Activated effector memory CD4-positive, alpha-beta T cell treated with Interleukin-2 at 50 U/mL for 16 hours (primary cell): ENCODE measurements at regions not wholly inside any gene's neighbourhood (a gene's known extent, or its start where the extent isn't known, plus 50 kb on each side); places are given as distances from the start of the nearest gene placed in this dataset.
"Not testable (repeated sequence)": the region's sequence is repeated elsewhere in the genome, so short reads cannot be mapped to it uniquely, and the experiment has no call there.

Source experiments
- DNase-seq: peaks from one replicate; pipeline ENCODE4 v3.0.0-alpha.2; 2020

DNA sequence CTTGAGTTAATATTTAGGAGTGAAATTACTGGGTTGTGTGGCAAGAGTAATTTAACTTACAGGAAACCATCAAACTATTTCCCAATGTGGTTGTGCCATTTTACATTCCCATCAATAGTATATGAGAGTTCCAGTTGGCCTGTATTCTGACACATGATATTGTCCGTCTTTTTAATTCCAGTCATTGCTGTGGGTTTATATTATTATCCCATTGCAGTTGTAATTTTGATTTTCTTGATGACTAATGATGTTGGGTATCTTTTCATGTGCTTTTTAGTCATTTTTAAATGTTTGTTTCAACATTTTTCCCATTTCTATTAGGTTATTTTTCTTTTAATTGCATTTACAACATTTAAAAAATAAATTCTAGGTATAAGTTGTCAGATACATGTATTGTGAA is 614.0 kb downstream of the UTRN start:
- no peak for DNase-seq

DNA sequence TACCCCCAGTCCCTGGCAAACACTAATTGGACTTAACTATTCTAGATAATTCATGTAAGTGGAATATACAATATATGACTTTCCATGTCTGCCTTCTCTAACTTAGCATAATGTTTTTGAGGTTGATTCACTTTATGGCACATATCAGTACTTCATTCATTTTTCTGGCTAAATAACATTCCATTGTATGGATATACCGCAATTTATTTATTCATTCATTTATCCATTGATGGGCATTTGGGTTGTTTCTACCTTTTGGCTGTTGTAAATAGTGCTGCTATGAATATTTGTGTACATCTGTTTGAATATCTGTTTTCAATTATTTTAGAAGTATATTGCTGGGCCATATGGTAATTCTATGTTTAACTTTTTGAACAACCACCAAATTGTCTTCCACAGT is 616.3 kb downstream of the UTRN start:
- no peak for DNase-seq

DNA sequence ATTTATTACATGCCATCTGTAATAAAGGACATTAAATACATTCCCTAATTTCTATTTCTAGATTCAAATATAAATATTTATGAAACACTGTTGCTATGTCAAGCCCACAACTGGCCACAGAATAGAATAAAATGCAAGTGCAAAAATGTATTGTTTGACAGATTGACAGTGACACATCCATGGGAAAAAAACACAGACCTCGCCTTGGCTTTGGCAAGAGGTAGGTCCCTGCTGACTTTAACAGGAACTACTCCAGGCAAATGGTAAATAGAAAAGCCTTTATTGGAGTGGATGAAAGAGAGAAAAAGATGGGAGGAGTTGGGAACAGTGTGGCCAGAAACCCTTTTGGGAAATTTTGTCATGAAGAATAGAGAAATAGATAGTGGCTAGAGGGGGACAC is 622.9 kb downstream of the UTRN start:
- DNase-seq = no peak

DNA sequence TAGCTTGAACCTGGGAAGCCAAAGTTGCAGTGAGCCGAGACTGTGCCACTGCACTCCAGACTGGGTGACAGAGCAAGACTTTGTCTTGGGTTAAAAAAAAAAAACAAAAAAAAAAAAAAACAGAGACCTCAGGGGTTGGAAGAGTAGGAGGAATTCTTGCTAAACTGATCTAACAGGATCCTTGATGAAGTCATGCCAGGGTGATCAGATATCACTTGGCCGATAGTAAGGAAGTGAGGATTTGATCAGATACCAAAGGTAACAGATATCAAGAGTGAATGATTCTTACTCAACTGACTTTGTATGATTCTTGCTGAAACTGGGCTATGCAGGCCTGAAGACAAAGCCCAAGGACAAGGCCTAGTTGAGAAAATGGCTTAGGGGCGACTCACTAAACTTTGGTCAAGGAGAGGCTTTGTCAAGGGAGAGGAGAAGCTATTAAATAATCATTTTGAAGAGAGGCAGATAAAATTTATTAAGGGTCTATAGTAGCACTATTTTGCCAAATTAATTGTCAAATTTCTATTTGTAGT is 624.7 kb downstream of the UTRN start:
- no peak for DNase-seq

DNA sequence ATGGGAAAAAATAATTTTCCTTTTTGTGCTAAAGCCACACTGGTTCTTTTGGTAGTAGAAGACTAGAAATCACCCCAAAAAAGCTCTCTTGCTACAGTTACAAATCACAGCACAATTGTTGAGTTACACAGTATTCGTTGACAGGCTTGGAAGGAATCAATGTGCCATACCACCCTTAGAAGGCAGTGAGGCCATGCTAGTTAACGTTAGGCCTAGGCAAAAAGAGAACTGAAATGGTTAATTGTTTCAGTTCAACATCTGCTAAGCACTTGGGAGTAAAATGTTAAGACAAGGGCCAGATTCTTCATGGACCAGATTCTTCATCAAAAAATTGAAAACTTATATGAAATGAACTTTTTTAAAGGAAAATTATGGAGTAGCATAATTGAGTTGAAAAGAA is 626.2 kb downstream of the UTRN start:
- no peak for DNase-seq

DNA sequence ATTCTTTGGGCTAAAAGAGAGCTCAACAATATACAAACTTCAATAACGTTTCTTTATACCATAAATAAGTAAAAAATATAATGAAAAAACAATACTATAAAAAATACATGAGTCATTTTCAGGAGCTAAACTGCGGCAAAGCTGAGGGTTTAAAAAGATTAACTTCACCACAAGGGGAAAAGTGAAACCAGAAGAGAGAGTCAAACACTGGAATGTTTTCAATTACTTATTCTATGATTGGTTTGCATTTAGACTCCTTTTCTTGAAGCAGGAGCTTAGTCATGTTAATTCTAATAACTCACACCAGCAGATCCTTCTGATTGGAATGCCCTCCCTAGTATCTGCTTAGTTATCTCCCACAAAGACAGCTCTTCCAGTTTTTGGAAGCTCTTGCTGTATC is 627.3 kb downstream of the UTRN start:
- DNase-seq = no peak

DNA sequence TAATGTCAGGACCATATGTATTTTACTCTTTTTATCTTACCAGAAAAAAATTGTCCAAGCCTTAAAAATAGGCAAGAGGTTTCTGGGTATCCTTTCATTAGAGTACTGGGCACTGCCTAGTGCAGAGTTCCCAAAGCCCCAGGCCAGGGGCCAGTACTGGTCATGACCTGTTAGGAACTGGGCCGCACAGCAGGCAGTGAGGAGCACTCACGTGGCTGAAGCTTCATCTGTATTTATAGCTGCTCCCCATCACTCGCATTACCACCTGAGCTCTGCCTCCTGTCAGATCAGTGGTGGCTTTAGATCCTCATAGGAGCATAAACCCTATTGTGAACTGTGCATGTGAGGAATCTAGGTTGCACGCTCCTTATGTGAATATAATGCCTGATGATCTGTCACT is 632.9 kb downstream of the UTRN start:
- no peak for DNase-seq

DNA sequence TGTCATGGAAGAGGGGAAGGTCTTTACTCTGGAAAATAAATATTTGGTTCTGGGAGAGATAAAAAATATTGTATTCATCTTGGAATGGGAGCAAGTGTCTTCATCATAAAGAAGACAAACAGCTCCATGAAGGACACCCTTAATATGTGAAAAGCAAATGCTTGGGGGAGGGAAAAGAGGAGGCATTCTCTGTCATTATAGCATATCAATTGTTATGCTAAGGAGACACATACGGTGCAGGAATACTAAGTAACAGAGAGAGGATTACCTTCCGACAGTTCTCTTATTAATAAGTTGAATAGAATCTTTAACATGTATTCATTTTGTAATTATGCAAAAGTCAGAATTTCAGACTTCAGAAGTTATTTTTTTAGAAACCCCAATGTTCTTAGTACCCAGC is 634.4 kb downstream of the UTRN start:
- DNase-seq = no peak

DNA sequence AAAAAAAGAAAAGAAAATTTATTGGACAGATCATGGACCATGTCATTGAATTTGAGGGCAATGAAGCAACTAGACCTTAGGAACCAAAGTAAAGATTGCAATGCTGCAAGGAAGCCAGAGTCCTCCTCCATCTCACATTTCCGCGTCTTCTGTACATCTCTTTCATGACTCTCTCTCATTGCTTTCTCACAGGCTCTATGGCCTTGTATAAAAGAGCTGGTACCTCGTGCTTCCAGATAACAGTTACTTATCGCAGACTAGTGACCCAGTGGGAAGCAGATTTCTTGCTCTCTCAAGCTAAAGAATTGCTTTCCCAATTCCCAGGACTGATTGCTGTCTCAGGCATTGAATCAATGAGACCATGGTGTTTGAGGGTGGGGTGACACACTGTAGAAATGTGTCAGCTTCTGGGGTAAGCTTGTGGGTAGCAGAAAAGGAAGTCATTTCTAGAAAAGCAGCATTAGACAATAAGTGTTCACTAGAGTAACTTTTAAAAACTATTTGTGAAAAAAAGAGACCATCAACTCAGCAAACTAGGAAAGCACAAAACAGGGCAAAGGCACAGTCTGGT is 635.3 kb downstream of the UTRN start:
- no peak for DNase-seq

DNA sequence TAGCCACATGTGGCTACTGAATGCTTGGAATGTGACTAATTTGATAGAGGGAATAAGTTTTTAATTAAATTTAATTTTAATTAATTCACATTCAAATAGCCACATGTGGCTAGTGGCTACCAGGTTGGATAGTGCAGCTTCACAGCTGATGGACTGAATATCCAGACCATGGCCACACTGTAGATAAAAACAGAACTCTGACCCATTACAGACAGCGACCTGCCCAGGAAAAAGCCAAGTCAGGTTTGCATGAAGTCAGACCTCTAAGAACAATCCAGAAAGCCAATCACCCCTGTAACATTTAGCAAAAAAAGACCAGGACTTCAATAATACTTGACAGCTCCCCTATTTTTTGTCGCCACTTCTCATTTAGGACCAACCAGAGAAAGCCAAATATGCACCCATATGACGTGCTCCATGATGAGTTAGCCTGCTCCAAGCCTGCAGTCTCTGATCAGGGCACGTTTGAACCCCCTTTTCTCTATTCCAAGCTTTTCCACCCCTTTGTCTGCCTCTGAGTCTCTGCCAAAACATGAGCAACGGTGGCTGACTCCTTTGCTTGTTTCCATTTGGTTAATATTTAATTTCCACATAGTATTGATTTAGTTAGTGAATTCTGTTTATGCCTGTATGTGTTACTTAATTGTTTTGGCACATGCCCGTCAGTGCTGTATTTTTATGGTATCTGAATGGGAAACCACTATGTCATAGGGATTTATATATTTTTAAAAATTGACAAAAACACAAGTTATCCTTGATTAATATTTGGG is 636.3 kb downstream of the UTRN start:
- no peak for DNase-seq

DNA sequence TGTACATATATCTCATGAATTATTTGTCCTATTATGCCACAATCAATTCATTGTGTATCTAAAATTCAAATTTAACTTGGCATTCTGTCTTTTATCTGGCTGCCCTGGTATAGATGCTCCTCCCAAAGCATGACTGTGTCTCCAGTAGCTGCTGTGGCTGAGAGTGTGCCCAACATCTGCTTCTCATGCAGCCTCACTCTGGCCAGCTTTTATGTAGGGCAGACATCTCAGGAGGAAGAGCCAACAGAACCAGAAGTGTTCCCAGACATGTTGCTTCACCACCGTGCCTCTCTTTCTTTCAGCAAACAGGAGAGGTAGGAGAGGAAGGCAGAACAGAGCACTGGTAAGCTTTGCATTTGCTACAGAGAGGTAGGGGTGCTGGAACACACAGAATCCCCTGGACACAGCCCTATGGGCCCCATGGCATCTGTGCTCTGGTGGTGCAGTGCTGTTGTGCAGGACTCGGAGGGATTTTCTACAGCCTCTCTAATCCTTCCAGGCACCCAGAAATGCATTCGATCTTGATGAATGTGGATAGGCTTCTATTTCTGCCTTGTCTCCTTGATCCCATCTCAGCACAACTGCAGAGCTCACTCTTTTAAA is 637.1 kb downstream of the UTRN start:
- no peak for DNase-seq

DNA sequence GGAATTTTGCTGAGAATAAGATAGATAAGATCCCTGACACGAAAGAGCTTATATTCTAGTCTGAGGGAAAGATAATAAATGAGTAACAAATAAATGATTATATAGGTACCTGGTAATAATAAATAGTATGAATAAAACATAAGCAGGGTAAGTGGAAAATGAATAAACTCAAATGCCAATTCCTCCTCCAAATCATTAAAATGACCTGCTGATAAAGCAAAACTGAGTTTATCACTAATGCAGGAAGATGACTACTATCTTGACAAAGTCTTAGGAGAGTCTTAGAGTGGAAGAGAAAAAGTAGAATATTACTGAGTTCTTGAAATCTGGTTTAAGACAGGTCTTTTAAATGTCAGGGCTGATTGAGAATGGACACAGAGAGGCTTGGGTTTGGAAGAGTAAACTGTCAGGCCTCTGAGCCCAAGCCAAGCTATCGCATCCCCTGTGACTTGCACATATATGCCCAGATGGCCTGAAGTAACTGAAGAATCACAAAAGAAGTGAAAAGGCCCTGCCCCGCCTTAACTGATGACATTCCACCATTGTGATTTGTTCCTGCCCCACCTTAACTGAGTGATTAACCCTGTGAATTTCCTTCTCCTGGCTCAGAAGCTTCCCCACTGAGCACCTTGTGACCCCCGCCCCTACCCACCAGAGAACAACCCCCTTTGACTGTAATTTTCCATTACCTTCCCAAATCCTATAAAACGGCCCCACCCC is 637.8 kb downstream of the UTRN start:
- DNase-seq = not testable (repeated sequence)

DNA sequence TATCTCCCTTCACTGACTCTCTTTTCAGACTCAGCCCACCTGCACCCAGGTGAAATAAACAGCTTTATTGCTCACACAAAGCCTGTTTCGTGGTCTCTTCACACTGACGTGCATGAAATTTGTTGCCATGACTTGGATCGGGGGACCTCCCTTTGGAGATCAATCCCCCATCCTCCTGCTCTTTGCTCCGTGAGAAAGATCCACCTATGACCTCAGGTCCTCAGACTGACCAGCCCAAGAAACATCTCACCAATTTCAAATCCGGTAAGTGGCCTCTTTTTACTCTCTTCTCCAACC is 638.3 kb downstream of the UTRN start:
- DNase-seq = not testable (repeated sequence)

DNA sequence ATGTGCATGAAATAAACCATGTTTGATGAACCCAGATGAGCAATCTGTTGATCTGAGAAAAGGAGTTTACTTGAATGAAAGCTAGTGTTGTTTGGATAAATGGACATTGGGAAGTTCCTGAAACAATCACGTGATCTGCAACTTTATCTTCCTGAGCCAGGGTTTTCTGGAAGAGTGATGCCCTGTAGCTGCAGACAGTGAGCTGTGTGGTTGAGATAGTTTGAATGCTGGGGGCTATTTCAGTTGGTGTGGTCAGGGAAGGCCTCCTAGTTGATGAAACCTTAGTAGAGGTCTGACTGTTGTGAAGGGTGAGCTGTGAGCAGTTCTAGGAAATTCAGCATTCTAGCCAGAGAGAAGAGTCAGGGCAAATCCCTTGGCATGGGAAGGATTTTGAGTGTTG is 643.7 kb downstream of the UTRN start:
- DNase-seq = no peak

DNA sequence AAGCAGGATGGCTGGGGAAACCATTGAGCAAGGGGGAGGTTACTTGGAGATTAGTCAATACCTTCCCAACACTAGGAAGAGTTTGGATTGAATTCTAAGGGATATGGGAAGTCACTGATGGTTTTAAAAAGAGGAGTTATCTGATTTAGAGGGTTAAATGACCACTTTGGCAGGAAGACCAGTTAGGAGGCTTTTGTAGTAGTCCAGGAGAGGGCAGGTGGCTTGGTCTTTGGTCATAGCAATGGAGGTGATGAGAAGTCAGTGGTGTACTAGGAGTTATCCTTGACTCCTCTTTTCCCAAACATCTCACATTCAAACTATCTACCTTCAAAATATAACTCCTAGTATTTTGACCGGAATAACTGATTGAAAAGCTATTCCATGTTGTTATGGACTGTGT is 644.1 kb downstream of the UTRN start:
- DNase-seq = no peak

DNA sequence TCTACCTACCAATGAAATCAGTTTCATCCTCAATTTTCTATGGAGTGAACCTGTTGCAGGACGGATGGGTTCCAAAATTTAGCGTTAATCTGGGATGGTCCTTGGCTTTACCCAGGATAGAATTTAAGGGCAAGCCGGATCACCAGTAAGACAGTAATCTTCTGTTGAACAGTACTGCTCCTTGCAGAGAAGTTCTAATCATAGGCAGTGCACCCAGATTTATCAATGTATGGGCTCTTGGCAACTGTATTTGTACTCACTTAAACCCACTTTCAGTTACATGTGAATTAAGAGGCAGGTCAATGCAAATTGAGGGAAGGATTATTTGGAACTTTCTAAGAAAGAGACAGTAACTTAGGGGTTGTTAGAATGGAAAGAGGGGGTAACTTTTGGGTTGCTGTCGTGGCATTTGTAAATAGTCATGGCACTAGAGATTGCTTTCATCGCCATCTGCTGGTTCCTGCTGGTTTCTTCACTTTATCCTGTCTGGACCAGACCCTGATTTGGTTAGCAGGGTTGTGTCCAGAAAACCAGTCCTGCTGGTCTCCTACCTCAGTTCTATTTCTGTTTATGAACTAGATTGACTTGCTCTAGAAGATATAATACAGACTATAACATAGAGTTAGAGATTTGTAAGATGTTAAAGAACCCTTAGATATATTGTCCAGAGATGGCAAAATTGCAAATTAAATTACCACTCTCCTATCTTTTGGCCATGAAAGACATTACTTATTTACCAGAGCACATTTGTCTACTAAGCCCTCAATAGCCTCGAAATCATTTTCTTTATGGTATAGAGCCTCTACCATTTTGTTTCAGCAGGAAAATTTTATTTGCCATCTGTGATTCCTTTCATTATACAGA is 646.3 kb downstream of the UTRN start:
- no peak for DNase-seq

DNA sequence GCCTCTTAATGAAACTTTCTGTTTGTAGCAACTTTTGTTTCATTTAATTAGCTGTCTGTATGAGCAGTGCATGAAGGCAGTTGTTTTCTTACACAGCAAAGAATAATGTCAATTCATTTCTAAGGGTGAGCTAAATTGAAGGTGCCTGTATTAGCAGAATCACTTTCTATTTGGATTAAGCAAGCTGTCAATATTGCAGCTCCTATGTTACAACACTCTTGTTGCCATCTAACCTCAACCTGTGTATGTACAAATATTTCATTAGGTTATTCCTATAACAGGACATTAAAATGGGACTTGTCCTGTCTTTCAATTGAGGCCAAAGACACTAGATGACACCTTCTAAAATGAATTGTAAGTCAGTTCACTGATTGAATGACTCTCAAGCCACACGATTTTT is 647.5 kb downstream of the UTRN start:
- DNase-seq = no peak

DNA sequence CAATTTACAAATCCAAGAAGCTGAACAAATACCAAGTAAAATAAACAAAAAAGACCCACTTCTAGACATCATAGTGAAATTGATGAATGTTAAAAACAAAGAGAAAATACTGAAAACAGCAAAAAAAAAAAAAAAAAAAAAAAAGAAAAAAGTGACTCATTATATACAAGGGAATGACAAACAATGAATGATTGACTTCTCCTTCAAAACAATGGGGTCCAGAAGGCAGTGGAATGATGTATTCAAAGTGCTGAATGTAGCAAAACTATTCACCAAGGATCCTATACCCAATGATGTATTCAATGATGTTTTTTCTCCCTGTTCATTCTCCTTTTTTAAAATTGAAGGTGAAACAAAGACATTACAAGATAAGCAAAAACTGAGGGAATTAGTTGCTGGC is 650.0 kb downstream of the UTRN start:
- no peak for DNase-seq

DNA sequence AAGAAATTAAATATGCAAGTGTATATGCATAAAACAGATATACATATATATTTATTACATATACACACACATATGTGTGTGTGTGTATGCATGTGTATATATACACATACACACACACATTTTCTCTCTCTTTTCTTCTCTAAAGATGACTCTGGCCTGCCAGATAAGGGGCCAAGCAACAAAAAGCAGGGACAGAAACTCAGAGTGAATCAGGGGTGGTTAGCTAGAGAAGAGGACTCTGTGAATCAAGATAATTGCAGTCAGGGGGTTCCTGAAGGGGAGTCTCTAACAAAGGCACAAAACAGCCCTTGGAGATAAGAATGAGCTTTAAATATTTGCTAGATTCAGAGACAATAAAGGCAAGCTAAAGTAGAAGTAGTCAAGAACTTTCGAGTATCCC is 650.5 kb downstream of the UTRN start:
- no peak for DNase-seq

DNA sequence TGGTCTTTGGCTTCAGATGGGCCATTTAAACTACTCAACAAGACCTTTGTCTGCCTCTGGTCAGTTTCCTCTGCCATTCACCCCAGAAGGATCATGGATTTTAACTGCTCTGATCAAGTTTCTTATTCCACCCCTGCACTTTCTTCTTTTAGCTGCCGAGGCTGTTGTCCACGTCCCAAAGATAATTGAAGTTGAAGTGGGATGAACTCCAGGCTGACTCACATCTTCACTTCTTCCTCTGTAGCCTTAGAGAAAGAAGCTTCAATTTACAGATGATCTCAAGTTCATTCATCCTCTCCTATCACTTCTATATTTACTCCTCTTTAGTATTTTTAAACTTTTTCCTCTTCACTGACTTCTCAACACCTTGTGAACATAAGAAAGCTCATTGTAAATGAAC is 651.6 kb downstream of the UTRN start:
- no peak for DNase-seq

DNA sequence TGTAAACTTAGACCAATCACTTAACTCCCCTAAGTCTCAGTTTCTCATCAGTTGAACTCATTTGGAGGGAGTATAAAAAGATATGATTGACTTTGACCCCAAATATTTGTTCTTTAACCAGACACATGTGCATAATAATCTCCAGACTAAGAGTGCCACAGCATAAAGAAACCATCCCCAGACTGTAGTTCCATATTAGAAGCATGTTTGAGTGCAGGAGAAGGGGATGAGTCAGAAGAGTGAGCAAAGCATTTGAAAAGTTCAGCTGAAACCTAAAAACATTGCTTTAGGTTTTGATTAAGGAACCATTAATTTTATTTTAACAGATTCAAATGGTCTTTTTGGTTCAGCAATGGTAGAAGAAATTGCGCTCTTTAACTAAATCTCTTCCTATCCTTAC is 654.8 kb downstream of the UTRN start:
- DNase-seq = no peak

DNA sequence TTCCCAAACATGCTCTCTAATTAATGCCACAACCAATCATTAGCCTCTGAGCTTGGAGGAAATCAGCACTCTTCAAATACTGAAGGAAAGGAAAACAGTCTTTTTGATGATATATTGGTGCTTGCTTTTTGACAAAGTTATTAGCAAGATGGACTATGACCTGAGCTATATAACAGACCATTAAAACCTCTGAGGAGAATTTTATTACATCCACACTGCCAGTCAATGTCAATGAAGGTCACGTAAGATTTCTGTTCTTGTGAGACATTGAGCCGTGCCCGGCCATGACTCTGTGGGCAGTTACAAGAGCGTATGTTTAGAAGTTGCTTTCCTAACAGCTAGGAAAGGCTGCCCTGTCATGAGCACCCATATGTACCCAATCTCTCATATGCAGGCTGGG is 659.0 kb downstream of the UTRN start:
- DNase-seq = no peak

DNA sequence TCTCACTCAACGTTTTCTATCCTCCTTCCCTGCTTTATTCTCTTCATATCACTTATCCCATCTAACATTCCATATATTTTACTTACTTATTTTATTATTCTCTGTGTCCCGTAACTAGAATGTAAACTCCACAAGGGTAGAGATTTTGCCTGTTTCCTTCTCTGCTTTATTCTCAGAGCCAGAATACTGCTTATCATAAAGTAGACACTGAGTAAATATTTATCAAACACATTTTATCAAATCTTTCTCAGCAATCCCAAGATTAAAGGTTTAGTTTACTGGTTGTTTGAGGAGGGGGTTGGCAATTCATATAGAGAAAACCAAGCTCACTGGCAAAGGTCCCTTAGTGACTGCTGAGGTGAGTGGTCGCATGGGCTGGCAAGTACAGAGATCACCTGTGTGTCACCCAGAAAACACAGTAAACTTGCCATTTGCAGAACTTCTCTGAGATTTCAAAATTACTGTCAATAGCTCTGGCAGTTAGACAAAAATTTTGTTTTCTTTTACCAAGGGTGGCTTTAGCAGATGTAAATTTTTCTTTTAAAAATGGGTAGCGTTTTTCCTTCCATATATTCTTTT is 662.4 kb downstream of the UTRN start:
- no peak for DNase-seq
